Smooth muscle cell (in vitro differentiated cells): ENCODE measurements at regions not wholly inside any gene's neighbourhood (a gene's known extent, or its start where the extent isn't known, plus 50 kb on each side); places are given as distances from the start of the nearest gene placed in this dataset.

Source experiments
- DNase-seq: peaks from one replicate; lab custom pipeline; 2025; ENCODE audit not compliant: unreplicated experiment; lab: John Stamatoyannopoulos, UW
- H2AFZ ChIP-seq: fragments of 200-600 bp; sonication (generic); 2 replicates; pipeline ENCODE4 v1.6.0; 2016; ENCODE audit warnings: antibody characterized with exemption, low read depth, mild to moderate bottlenecking
- H3F3A ChIP-seq: fragments of 200-600 bp; sonication (generic); 2 replicates; pipeline ENCODE4 v1.6.0; 2017; ENCODE audit warnings: antibody characterized with exemption, low read depth
- H3K27ac ChIP-seq: fragments of 200-600 bp; sonication (generic); 2 replicates; pipeline ENCODE4 v1.5.1; 2016; ENCODE audit warnings: low read depth, mild to moderate bottlenecking
- H3K27me3 ChIP-seq: fragments of 200-600 bp; sonication (generic); 2 replicates; pipeline ENCODE4 v1.6.1; 2016; ENCODE audit warnings: low read depth, mild to moderate bottlenecking
- H3K36me3 ChIP-seq: fragments of 200-600 bp; sonication (generic); 2 replicates; pipeline ENCODE4 v1.5.1; 2016; ENCODE audit warnings: low read depth
- H3K4me1 ChIP-seq: fragments of 200-600 bp; sonication (generic); 2 replicates; pipeline ENCODE4 v1.5.1; 2016; ENCODE audit warnings: low read depth
- H3K4me2 ChIP-seq: fragments of 200-600 bp; sonication (generic); 2 replicates; pipeline ENCODE4 v1.6.0; 2016; ENCODE audit warnings: mild to moderate bottlenecking
- H3K4me3 ChIP-seq: fragments of 200-600 bp; sonication (generic); 2 replicates; pipeline ENCODE4 v1.5.1; 2016; ENCODE audit warnings: mild to moderate bottlenecking
- H3K79me2 ChIP-seq: fragments of 200-600 bp; sonication (generic); 2 replicates; pipeline ENCODE4 v1.6.0; 2016; ENCODE audit warnings: low read depth, mild to moderate bottlenecking
- H3K9ac ChIP-seq: fragments of 200-600 bp; sonication (generic); 2 replicates; pipeline ENCODE4 v1.6.0; 2016; ENCODE audit warnings: low read depth
- H3K9me3 ChIP-seq: fragments of 200-600 bp; sonication (generic); replicated peaks from 2 replicates; pipeline ENCODE4 v1.5.1; 2016; ENCODE audit warnings: low read depth
- H4K20me1 ChIP-seq: fragments of 200-600 bp; sonication (generic); 2 replicates; pipeline ENCODE4 v1.6.0; 2016; ENCODE audit warnings: low read depth
- CTCF ChIP-seq: fragments of 200-600 bp; sonication (generic); IDR thresholded peaks from 2 replicates; pipeline ENCODE4 v1.5.1; 2017; ENCODE audit warnings: borderline replicate concordance, mild to moderate bottlenecking, antibody characterized with exemption; ENCODE audit not compliant: insufficient read depth, poor library complexity, severe bottlenecking
- WGBS: methylation state at CpG from one replicate; pipeline ENCODE4 v1.1.7; 2016; ENCODE audit warnings: low lambda C conversion rate; 5-methylcytosine and 5-hydroxymethylcytosine counted together

GRCh38 chr12:107405436-107405835 is 280.2 kb upstream of the PWP1 start:
- Histone ChIP-seq H3K27me3 (no peaks in the 10 kb centered on the region), H3K9ac (no peak overlapping the region), H2AFZ (no peak overlapping the region), H3K4me3 (no peak overlapping the region), H3K4me2 (no peak overlapping the region), H3K4me1 (no peaks in the 10 kb centered on the region), H4K20me1 (no peaks in the 10 kb centered on the region), H3K27ac (no peak overlapping the region), H3K79me2 (no peaks in the 10 kb centered on the region), H3K9me3 (no peaks in the 10 kb centered on the region), H3K36me3 (no peaks in the 10 kb centered on the region), H3F3A (no peaks in the 10 kb centered on the region)
- no peak for DNase-seq
- 93% methylated on average over 7 of the region's 7 CpGs for WGBS
- TF ChIP-seq CTCF = no peak

- TF ChIP-seq CTCF = no peak
- H3F3A ChIP-seq = no peaks in the 10 kb centered on the region
- no peak overlapping the region for H3K9ac ChIP-seq
- H3K27me3 ChIP-seq = no peaks in the 10 kb centered on the region
- H3K4me1 ChIP-seq = no peaks in the 10 kb centered on the region
- H2AFZ ChIP-seq = no peak overlapping the region
- H4K20me1 ChIP-seq = no peaks in the 10 kb centered on the region
- no peaks in the 10 kb centered on the region for H3K79me2 ChIP-seq
- H3K27ac ChIP-seq = no peak overlapping the region
- H3K36me3 ChIP-seq = no peaks in the 10 kb centered on the region
- 80% methylated on average over 5 of the region's 5 CpGs for WGBS
- DNase-seq = no peak
- no peak overlapping the region for H3K4me2 ChIP-seq
- H3K9me3 ChIP-seq = no peaks in the 10 kb centered on the region
- no peak overlapping the region for H3K4me3 ChIP-seq
These were observed 278.7 kb upstream of the PWP1 start for GRCh38 chr12:107406932-107407331.

- H4K20me1 ChIP-seq = no peaks in the 10 kb centered on the region
- H3K27ac ChIP-seq = peak overlapping the region; percentile 68
- H3K9ac ChIP-seq = no peak overlapping the region
- H3K36me3 ChIP-seq = no peaks in the 10 kb centered on the region
- H3K4me1 ChIP-seq = no peaks in the 10 kb centered on the region
- no peaks in the 10 kb centered on the region for H3K27me3 ChIP-seq
- H3K79me2 ChIP-seq = no peaks in the 10 kb centered on the region
- H3K4me3 ChIP-seq = no peak overlapping the region
- no peak for TF ChIP-seq CTCF
- DNase-seq = peak; percentile 9
- H3K9me3 ChIP-seq = no peaks in the 10 kb centered on the region
- H2AFZ ChIP-seq = no peak overlapping the region
- H3F3A ChIP-seq = peaks cover 9% of the 10 kb centered on the region
- H3K4me2 ChIP-seq = peak overlapping the region; percentile 53
- 53% methylated on average over 14 of the region's 14 CpGs for WGBS
These were observed 273.6 kb upstream of the PWP1 start for GRCh38 chr12:107411792-107412535.

GRCh38 chr12:107415071-107415470 is 270.5 kb upstream of the PWP1 start:
- Histone ChIP-seq H4K20me1 (no peaks in the 10 kb centered on the region), H3F3A (peaks cover 9% of the 10 kb centered on the region), H3K4me1 (no peaks in the 10 kb centered on the region), H3K4me2 (peak overlapping the region; percentile 36), H3K9ac (peak overlapping the region; percentile 43), H3K79me2 (no peaks in the 10 kb centered on the region), H3K9me3 (no peaks in the 10 kb centered on the region), H2AFZ (no peak overlapping the region), H3K36me3 (no peaks in the 10 kb centered on the region), H3K4me3 (no peak overlapping the region), H3K27me3 (no peaks in the 10 kb centered on the region), H3K27ac (peak overlapping the region; percentile 86)
- TF ChIP-seq CTCF = no peak
- 30% methylated on average over 7 of the region's 7 CpGs for WGBS
- no peak for DNase-seq
